ENCODE measurements at regions not wholly inside any gene's neighbourhood (a gene's known extent, or its start where the extent isn't known, plus 50 kb on each side); places are given as distances from the start of the nearest gene placed in this dataset.
"Not testable (repeated sequence)": the region's sequence is repeated elsewhere in the genome, so short reads cannot be mapped to it uniquely, and the experiment has no call there.

DNA sequence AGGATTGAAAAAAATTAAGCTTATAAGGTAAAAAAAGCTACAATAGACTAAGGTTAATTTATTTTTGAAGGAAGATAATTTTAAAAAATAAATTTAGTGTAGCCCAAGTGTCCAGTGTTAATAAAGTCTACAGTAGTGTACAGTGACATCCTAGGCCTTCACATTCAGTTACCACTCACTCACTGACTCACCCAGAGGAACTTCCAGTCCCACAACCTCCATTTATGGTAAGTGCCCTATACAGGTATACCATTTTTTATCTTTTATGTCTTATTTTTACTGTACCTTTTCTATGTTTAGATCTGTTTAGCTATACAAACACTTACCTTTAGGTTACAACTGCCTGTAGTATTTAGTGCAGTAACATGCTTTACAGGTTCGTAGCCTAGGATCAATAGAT is 79.8 kb upstream of the ZNF462 start:
- DNase-seq: no peak

- peak; percentile 16 for DNase-seq
These were observed 78.9 kb upstream of the ZNF462 start for GRCh38 chr9:106784076-106784475.

GRCh38 chr9:106785200-106785599 is 77.8 kb upstream of the ZNF462 start:
- no peak for DNase-seq

GRCh38 chr9:106788021-106788420 is 74.9 kb upstream of the ZNF462 start:
- not testable (repeated sequence) for DNase-seq

DNA sequence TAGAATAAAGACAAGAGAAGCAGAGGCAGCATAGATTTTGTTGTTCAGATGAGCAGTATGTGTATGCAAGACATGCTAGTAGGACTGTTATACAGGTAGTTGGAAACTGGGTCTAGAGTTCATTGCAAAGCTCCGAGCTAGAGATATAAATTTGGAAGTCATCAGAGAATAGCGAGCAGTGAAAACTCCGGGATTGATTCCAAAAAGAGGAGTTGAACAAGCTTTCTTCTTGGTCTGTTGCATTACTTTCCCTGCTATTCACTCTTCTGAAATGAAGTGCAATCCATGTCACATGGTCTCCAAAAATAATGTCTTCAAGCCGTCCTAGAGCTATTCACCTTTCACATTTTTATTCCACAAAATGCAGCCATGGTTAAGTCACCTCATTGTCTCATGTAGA is 67.9 kb upstream of the ZNF462 start:
- no peak for DNase-seq

DNA sequence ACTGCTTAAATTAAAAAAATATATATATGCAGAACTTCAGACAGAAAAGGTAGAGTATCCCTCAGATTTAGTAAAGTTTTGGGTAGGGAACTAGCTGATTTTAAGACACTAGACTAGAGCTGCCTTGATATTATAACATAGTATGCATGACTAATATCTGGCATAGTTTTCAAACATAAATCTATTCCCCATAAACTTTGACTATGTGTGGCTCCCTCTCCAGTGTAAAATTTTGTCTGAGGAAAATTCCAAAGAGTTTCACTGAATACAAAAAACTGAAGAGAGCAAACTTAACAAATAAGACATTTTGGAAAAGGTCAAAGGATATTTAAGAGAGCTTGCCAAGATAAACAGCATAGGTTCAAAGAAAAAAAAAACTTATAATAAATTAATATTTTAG is 66.2 kb upstream of the ZNF462 start:
- no peak for DNase-seq

GRCh38 chr9:106797299-106797698 is 65.7 kb upstream of the ZNF462 start:
- DNase-seq: peak; percentile 34

DNA sequence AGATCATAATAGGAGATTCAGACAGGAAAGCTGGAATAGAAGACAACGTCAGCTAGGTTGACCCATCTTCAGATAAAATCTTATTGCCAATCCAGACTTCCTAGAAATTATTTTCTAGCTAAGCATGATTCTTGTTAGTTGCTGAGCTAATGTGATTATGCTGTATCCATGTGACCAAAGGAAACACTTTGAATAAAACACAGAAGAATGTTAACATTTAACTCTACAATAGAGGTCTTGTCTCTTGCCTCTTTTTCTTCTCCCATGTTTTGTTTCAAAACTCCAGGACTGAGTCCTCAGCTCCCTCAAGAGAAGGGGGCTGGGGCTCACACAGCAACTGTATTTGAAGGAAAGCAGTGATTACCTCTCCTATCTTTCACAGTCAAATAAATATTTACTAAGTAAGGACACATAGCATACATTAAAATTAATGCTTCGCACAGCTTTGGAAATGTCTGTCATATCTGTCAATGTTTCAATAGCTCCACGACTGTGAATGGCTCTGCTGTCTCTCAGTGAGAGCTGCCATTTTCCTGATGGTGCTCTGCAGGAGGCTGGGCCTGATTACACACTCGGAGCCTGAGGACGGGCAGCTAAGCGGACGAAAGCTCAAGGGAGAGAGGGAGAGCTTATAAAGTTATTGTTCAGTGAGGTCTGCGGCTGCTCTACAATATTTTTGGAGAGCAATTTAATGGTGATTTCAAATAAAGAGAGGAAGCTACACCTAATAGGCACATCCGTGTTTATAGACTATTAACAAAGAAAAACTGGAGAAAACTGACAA is 64.8 kb upstream of the ZNF462 start:
- no peak for DNase-seq

DNA sequence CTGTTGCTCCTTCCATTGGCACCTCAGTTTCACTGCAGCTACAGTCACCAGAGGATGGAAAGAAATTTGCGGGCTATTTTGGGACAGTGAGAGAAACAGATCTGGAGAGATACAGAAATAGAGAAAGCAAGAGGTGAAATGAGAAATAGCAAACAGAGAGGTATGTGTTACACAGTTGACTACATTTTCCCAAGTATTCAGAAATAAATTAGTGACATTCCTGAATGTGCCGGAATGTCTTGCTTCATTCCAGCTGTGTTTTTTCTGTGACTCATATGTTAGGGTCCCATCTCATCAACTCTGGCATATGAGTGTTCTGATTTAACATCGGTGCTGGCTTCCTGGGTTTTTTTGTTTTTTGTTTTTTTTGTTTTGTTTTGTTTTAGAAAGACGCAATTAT is 63.8 kb upstream of the ZNF462 start:
- DNase-seq: peak; percentile 94

- DNase-seq: no peak
These were observed 62.2 kb upstream of the ZNF462 start for GRCh38 chr9:106800701-106801270.

DNA sequence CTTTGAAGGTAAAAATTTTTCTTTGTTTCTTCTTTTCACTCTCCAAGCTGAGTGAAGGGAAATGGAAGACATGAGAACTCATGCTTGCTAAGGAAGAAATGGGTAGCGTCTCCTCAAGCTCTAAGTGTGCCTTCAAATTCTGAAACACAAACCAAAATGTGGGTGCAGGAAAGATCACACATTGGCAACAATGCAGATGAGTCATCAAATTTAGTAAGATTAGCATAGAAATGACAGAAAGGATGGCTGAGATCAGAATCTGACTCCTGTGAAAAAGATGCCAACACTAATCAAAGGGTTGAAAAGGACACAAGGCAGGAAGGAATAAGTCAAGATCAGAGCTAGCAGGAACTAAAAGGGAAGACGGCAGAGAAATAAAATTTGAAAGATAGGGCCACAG is 61.1 kb upstream of the ZNF462 start:
- DNase-seq: no peak

All from kidney glomerular epithelial cell (primary cell).